Neuronal stem cell (in vitro differentiated cells): ENCODE measurements at regions not wholly inside any gene's neighbourhood (a gene's known extent, or its start where the extent isn't known, plus 50 kb on each side); places are given as distances from the start of the nearest gene placed in this dataset.

Source experiments
- DNase-seq: peaks from one replicate; pipeline ENCODE4 v3.0.0-alpha.2; 2013; ENCODE audit warnings: low spot score
- H2AFZ ChIP-seq: one replicate; pipeline ENCODE4 v1.6.1; 2013; ENCODE audit warnings: mild to moderate bottlenecking, low read length, inconsistent platforms
- H2AK5ac ChIP-seq: 2 replicates; pipeline ENCODE4 v1.6.1; 2013; ENCODE audit warnings: low read depth, mild to moderate bottlenecking, inconsistent platforms, low read length, moderate library complexity, mixed read lengths
- H2BK120ac ChIP-seq: 2 replicates; pipeline ENCODE4 v1.6.1; 2013; ENCODE audit warnings: low read depth, mild to moderate bottlenecking, inconsistent platforms, low read length, moderate library complexity, mixed read lengths
- H2BK12ac ChIP-seq: one replicate; pipeline ENCODE4 v1.6.1; 2013; ENCODE audit warnings: low read length, inconsistent platforms
- H2BK15ac ChIP-seq: 2 replicates; pipeline ENCODE4 v1.6.1; 2013; ENCODE audit warnings: mild to moderate bottlenecking, low read length, inconsistent platforms, mixed read lengths
- H2BK5ac ChIP-seq: one replicate; pipeline ENCODE4 v1.6.1; 2013; ENCODE audit warnings: inconsistent platforms, mild to moderate bottlenecking, low read length, moderate library complexity
- H3K14ac ChIP-seq: one replicate; pipeline ENCODE4 v1.6.1; 2013; ENCODE audit warnings: low read length, inconsistent platforms
- H3K18ac ChIP-seq: 2 replicates; pipeline ENCODE4 v1.6.1; 2013; ENCODE audit warnings: low read length, inconsistent platforms
- H3K23ac ChIP-seq: 2 replicates; pipeline ENCODE4 v1.6.1; 2013; ENCODE audit warnings: low read depth, mild to moderate bottlenecking, mixed read lengths, low read length, inconsistent platforms; ENCODE audit not compliant: poor library complexity
- H3K27ac ChIP-seq: replicated peaks from 3 replicates; pipeline ENCODE4 v1.5.1; 2013; ENCODE audit warnings: low read length, inconsistent platforms
- H3K27me3 ChIP-seq, 3 experiments: 2 replicates each; pipeline ENCODE4 v1.6.1; 2013; ENCODE audit warnings: low read length in 3 of 3, mild to moderate bottlenecking in 2 of 3, inconsistent platforms in 1 of 3, low read depth in 1 of 3, mixed read lengths in 1 of 3, moderate library complexity in 1 of 3; ENCODE audit not compliant: control insufficient read depth in 3 of 3, insufficient read depth in 3 of 3
- H3K36me3 ChIP-seq, 2 donors: replicated peaks in 1 of 2; 2 replicates each; pipeline ENCODE4 v1.6.1; 2013; ENCODE audit warnings: low read length in 2 of 2; ENCODE audit not compliant: control insufficient read depth in 2 of 2, insufficient read depth in 2 of 2
- H3K4ac ChIP-seq: 2 replicates; pipeline ENCODE4 v1.6.1; 2013; ENCODE audit warnings: inconsistent platforms, mild to moderate bottlenecking, low read length, moderate library complexity
- H3K4me1 ChIP-seq, 2 donors: 1 replicate in 1 of 2; 2 replicates in 1 of 2; pipeline ENCODE4 v1.6.1; 2013; ENCODE audit warnings: low read length in 2 of 2, low read depth in 1 of 2; ENCODE audit not compliant: control insufficient read depth in 2 of 2, insufficient read depth in 1 of 2
- H3K4me2 ChIP-seq: one replicate; pipeline ENCODE4 v1.6.1; 2013; ENCODE audit warnings: mild to moderate bottlenecking, low read length, inconsistent platforms; ENCODE audit not compliant: insufficient read depth, poor library complexity, severe bottlenecking
- H3K4me3 ChIP-seq, 2 donors: 2 replicates each; pipeline ENCODE4 v1.5.1; 2013; ENCODE audit warnings: low read length in 2 of 2, mild to moderate bottlenecking in 2 of 2, inconsistent platforms in 1 of 2, moderate library complexity in 1 of 2
- H3K79me1 ChIP-seq: one replicate; pipeline ENCODE4 v1.6.1; 2013; ENCODE audit warnings: low read depth, mild to moderate bottlenecking, inconsistent platforms, low read length, moderate library complexity
- H3K9ac ChIP-seq: one replicate; pipeline ENCODE4 v1.6.1; 2013; ENCODE audit warnings: mild to moderate bottlenecking, low read depth, low read length, inconsistent platforms; ENCODE audit not compliant: poor library complexity
- H3K9me3 ChIP-seq, 2 donors: replicated peaks in 1 of 2; 2 replicates each; pipeline versions ENCODE3 to v1.6.1; 2013; ENCODE audit warnings: low read length in 2 of 2, mild to moderate bottlenecking in 2 of 2, inconsistent platforms in 1 of 2, low read depth in 1 of 2, mixed read lengths in 1 of 2, moderate library complexity in 1 of 2; ENCODE audit not compliant: control insufficient read depth in 2 of 2, insufficient read depth in 1 of 2
- H4K8ac ChIP-seq: one replicate; pipeline ENCODE4 v1.6.1; 2013; ENCODE audit warnings: low read depth, mild to moderate bottlenecking, inconsistent platforms, low read length, moderate library complexity
- H4K91ac ChIP-seq: one replicate; pipeline ENCODE4 v1.6.1; 2013; ENCODE audit warnings: low read length, low read depth, mild to moderate bottlenecking, inconsistent platforms; ENCODE audit not compliant: poor library complexity
- WGBS, 2 donors: extraction: QIAGEN DNeasy Blood & Tissue Kit; methylation state at CpG; one replicate each; pipeline ENCODE4 v1.1.7; 2013; ENCODE audit warnings: missing lambda C conversion rate in 2 of 2, mixed read lengths in 1 of 2; ENCODE audit not compliant: insufficient read length in 2 of 2, insufficient replicate concordance in 1 of 2; ENCODE audit errors: extremely low coverage in 2 of 2; 5-methylcytosine and 5-hydroxymethylcytosine counted together

GRCh38 chr7:51789489-51789888 lies 472.9 kb upstream of the COBL start:
- H2BK120ac ChIP-seq = no peak overlapping the region
- no peaks in the 10 kb centered on the region for H3K27me3 ChIP-seq
- H3K79me1 ChIP-seq = no peaks in the 10 kb centered on the region
- H3K18ac ChIP-seq = no peak overlapping the region
- no peaks in the 10 kb centered on the region for H3K36me3 ChIP-seq
- no peak overlapping the region for H3K14ac ChIP-seq
- no peak for DNase-seq
- H3K9me3 ChIP-seq = no peaks in the 10 kb centered on the region
- H3K4ac ChIP-seq = no peak overlapping the region
- H3K4me2 ChIP-seq = no peak overlapping the region
- H2BK12ac ChIP-seq = no peak overlapping the region
- H3K23ac ChIP-seq = no peak overlapping the region
- H2AFZ ChIP-seq = peak overlapping the region; percentile 58
- H3K4me3 ChIP-seq = no peak overlapping the region
- no peak overlapping the region for H2BK15ac ChIP-seq
- H3K27ac ChIP-seq = no peak overlapping the region
- H3K9ac ChIP-seq = no peak overlapping the region
- H2AK5ac ChIP-seq = no peak overlapping the region
- H4K8ac ChIP-seq = no peak overlapping the region
- H3K4me1 ChIP-seq = no peaks in the 10 kb centered on the region
- H4K91ac ChIP-seq = no peak overlapping the region
- H2BK5ac ChIP-seq = no peak overlapping the region

- H2BK12ac ChIP-seq = no peak overlapping the region
- H3K9ac ChIP-seq = no peak overlapping the region
- no CpG with 5 or more reads among the region's 1 CpG for WGBS, 2 donors
- H3K4me3 ChIP-seq = no peak overlapping the region
- no peak overlapping the region for H2BK15ac ChIP-seq
- H4K8ac ChIP-seq = no peak overlapping the region
- no peak overlapping the region for H4K91ac ChIP-seq
- no peak overlapping the region for H3K4ac ChIP-seq
- H2AFZ ChIP-seq = no peak overlapping the region
- H3K14ac ChIP-seq = no peak overlapping the region
- H2BK5ac ChIP-seq = no peak overlapping the region
- no peak overlapping the region for H3K23ac ChIP-seq
- DNase-seq = no peak
- no peaks in the 10 kb centered on the region for H3K36me3 ChIP-seq
- no peak overlapping the region for H3K18ac ChIP-seq
- H3K4me2 ChIP-seq = no peak overlapping the region
- peaks cover 0 to 2% of the 10 kb centered on the region in 2 donors for H3K9me3 ChIP-seq
- no peak overlapping the region for H2BK120ac ChIP-seq
- H3K4me1 ChIP-seq = no peaks in the 10 kb centered on the region
- H3K79me1 ChIP-seq = no peaks in the 10 kb centered on the region
- no peak overlapping the region for H2AK5ac ChIP-seq
- H3K27ac ChIP-seq = no peak overlapping the region
- no peaks in the 10 kb centered on the region for H3K27me3 ChIP-seq
Measured at GRCh38 chr7:51786284-51786683, 469.7 kb upstream of the COBL start.

GRCh38 chr7:51785876-51786275 lies 469.3 kb upstream of the COBL start:
- Histone ChIP-seq H2BK5ac (no peak overlapping the region), H3K27me3 (no peaks in the 10 kb centered on the region), H3K4me3 (no peak overlapping the region), H3K23ac (no peak overlapping the region), H3K36me3 (no peaks in the 10 kb centered on the region), H2AK5ac (no peak overlapping the region), H2BK120ac (no peak overlapping the region), H4K8ac (no peak overlapping the region), H3K4ac (no peak overlapping the region), H4K91ac (no peak overlapping the region), H3K9me3 (peaks cover 0 to 2% of the 10 kb centered on the region in 2 donors), H3K79me1 (no peaks in the 10 kb centered on the region), H3K18ac (no peak overlapping the region), H3K4me1 (no peaks in the 10 kb centered on the region), H3K4me2 (no peak overlapping the region), H2BK12ac (no peak overlapping the region), H3K14ac (no peak overlapping the region), H3K27ac (no peak overlapping the region), H2AFZ (peak overlapping the region; percentile 57), H2BK15ac (no peak overlapping the region), H3K9ac (no peak overlapping the region)
- DNase-seq = no peak
- no CpG with 5 or more reads among the region's 9 CpGs for WGBS, 2 donors

- H3K9me3 ChIP-seq = peaks cover 0 to 2% of the 10 kb centered on the region in 2 donors
- no peak overlapping the region for H3K4ac ChIP-seq
- no peak overlapping the region for H2BK12ac ChIP-seq
- no peaks in the 10 kb centered on the region for H3K4me1 ChIP-seq
- H3K14ac ChIP-seq = no peak overlapping the region
- no peak overlapping the region for H4K8ac ChIP-seq
- H4K91ac ChIP-seq = no peak overlapping the region
- no peaks in the 10 kb centered on the region for H3K27me3 ChIP-seq
- H2AK5ac ChIP-seq = no peak overlapping the region
- peak overlapping the region; percentile 57 for H2AFZ ChIP-seq
- H3K79me1 ChIP-seq = no peaks in the 10 kb centered on the region
- no peak overlapping the region for H3K4me2 ChIP-seq
- H3K23ac ChIP-seq = no peak overlapping the region
- H3K27ac ChIP-seq = no peak overlapping the region
- H3K4me3 ChIP-seq = no peak overlapping the region
- no peak for DNase-seq
- no peak overlapping the region for H2BK120ac ChIP-seq
- no peak overlapping the region for H2BK5ac ChIP-seq
- no peaks in the 10 kb centered on the region for H3K36me3 ChIP-seq
- H2BK15ac ChIP-seq = no peak overlapping the region
- no peak overlapping the region for H3K9ac ChIP-seq
- H3K18ac ChIP-seq = no peak overlapping the region
- WGBS, 2 donors = no CpG with 5 or more reads among the region's 4 CpGs
Measured at GRCh38 chr7:51785171-51785570, 468.6 kb upstream of the COBL start.
